PC-9 (cell line): ENCODE measurements at regions not wholly inside any gene's neighbourhood (a gene's known extent, or its start where the extent isn't known, plus 50 kb on each side); places are given as distances from the start of the nearest gene placed in this dataset.

Experiments used
- CTCF ChIP-seq: fragments of 200-600 bp; sonication (generic); conservative IDR thresholded peaks from 2 replicates; pipeline ENCODE4 v1.6.1; 2017; ENCODE audit warnings: mixed run types, antibody characterized with exemption, mild to moderate bottlenecking, moderate library complexity
- EZH2 ChIP-seq: fragments of 200-600 bp; sonication (generic); IDR thresholded peaks from 2 replicates; pipeline ENCODE4 v1.8.0; 2017; ENCODE audit warnings: antibody characterized with exemption, low read depth

GRCh38 chr9:134259708-134260107, 66.5 kb upstream of the RXRA start:
- TF ChIP-seq CTCF (no peak), EZH2 (no peak)
